Effector memory CD8-positive, alpha-beta T cell (primary cell): ENCODE measurements at regions not wholly inside any gene's neighbourhood (a gene's known extent, or its start where the extent isn't known, plus 50 kb on each side); places are given as distances from the start of the nearest gene placed in this dataset.
"Not testable (repeated sequence)": the region's sequence is repeated elsewhere in the genome, so short reads cannot be mapped to it uniquely, and the experiment has no call there.

ENCODE experiments used
- ATAC-seq: fragments of 150-1000 bp; cut with Tn5 transposase; replicated peaks from 2 replicates; pipeline ENCODE4 v1.10.0; 2021; ENCODE audit warnings: mild to moderate bottlenecking, moderate library complexity
- DNase-seq, 3 experiments: peaks; one replicate each; pipeline ENCODE4 v3.0.0; 2021
- H3K27ac Mint-ChIP-seq, 2 donors: one replicate each; pipeline ENCODE4 v1.8.0; 2022; ENCODE audit warnings: mild to moderate bottlenecking in 2 of 2, mixed read lengths in 2 of 2, moderate library complexity in 2 of 2
- H3K27me3 Mint-ChIP-seq, 2 donors: one replicate each; pipeline ENCODE4 v1.8.0; 2022; ENCODE audit warnings: mixed read lengths in 2 of 2
- H3K36me3 Mint-ChIP-seq: one replicate; pipeline ENCODE4 v1.8.0; 2022; ENCODE audit warnings: mild to moderate bottlenecking, moderate library complexity, mixed read lengths; ENCODE audit not compliant: insufficient read depth
- H3K4me1 Mint-ChIP-seq, 2 donors: one replicate each; pipeline ENCODE4 v1.8.0; 2022; ENCODE audit warnings: low read depth in 2 of 2, mixed read lengths in 2 of 2
- H3K4me3 Mint-ChIP-seq, 2 donors: one replicate each; pipeline ENCODE4 v1.8.0; 2022; ENCODE audit warnings: mild to moderate bottlenecking in 2 of 2, mixed read lengths in 2 of 2, moderate library complexity in 2 of 2
- H3K9me3 Mint-ChIP-seq, 2 donors: one replicate each; pipeline ENCODE4 v1.8.0; 2022; ENCODE audit warnings: mixed read lengths in 2 of 2

GRCh38 chr2:78175645-78176044 lies 653.5 kb upstream of the LRRTM4 start:
- Mint-ChIP-seq H3K36me3 (no peaks in the 10 kb centered on the region), H3K4me1 (no peaks in the 10 kb centered on the region), H3K27me3 (no peaks in the 10 kb centered on the region), H3K27ac (no peak overlapping the region), H3K9me3 (peaks cover 13 to 18% of the 10 kb centered on the region in 2 donors), H3K4me3 (no peak overlapping the region)
- DNase-seq (no peak), ATAC-seq (no peak)

- H3K27me3 Mint-ChIP-seq: no peaks in the 10 kb centered on the region
- H3K27ac Mint-ChIP-seq: no peak overlapping the region
- H3K4me3 Mint-ChIP-seq: no peak overlapping the region
- H3K9me3 Mint-ChIP-seq: peaks cover 9 to 13% of the 10 kb centered on the region in 2 donors
- H3K36me3 Mint-ChIP-seq: no peaks in the 10 kb centered on the region
- ATAC-seq (no peak), DNase-seq (no peak)
- H3K4me1 Mint-ChIP-seq: no peaks in the 10 kb centered on the region
Measured at GRCh38 chr2:78201064-78201575, 678.9 kb upstream of the LRRTM4 start.

- Mint-ChIP-seq H3K4me1 (no peaks in the 10 kb centered on the region), H3K36me3 (no peaks in the 10 kb centered on the region), H3K27me3 (no peaks in the 10 kb centered on the region), H3K9me3 (peaks cover 9 to 13% of the 10 kb centered on the region in 2 donors), H3K4me3 (no peak overlapping the region), H3K27ac (no peak overlapping the region)
- no peak for ATAC-seq
- no peak for DNase-seq
Measured at GRCh38 chr2:78202366-78202765, 680.2 kb upstream of the LRRTM4 start.

GRCh38 chr2:78202986-78203670 lies 681.0 kb upstream of the LRRTM4 start:
- H3K9me3 Mint-ChIP-seq: peaks cover 7 to 9% of the 10 kb centered on the region in 2 donors
- H3K27me3 Mint-ChIP-seq: no peaks in the 10 kb centered on the region
- DNase-seq (no peak), ATAC-seq (no peak)
- no peaks in the 10 kb centered on the region for H3K4me1 Mint-ChIP-seq
- H3K27ac Mint-ChIP-seq: no peak overlapping the region
- H3K36me3 Mint-ChIP-seq: no peaks in the 10 kb centered on the region
- H3K4me3 Mint-ChIP-seq: no peak overlapping the region

- peaks cover 3% of the 10 kb centered on the region for H3K36me3 Mint-ChIP-seq
- no peaks in the 10 kb centered on the region for H3K27me3 Mint-ChIP-seq
- no peak overlapping the region for H3K4me3 Mint-ChIP-seq
- no peaks in the 10 kb centered on the region for H3K4me1 Mint-ChIP-seq
- no peak overlapping the region for H3K27ac Mint-ChIP-seq
- H3K9me3 Mint-ChIP-seq: peaks cover 10 to 25% of the 10 kb centered on the region in 2 donors
- DNase-seq (no peak), ATAC-seq (no peak)
Measured at GRCh38 chr2:78218066-78218465, 695.9 kb upstream of the LRRTM4 start.

- Mint-ChIP-seq H3K27ac (no peak overlapping the region), H3K36me3 (no peaks in the 10 kb centered on the region), H3K9me3 (peaks cover 3 to 15% of the 10 kb centered on the region in 2 donors), H3K27me3 (no peaks in the 10 kb centered on the region), H3K4me3 (no peak overlapping the region), H3K4me1 (no peaks in the 10 kb centered on the region)
- DNase-seq (no peak), ATAC-seq (no peak)
Measured at GRCh38 chr2:78237704-78238103, 715.5 kb upstream of the LRRTM4 start.

GRCh38 chr2:78245394-78246135 lies 723.4 kb upstream of the LRRTM4 start:
- H3K27me3 Mint-ChIP-seq: no peaks in the 10 kb centered on the region
- H3K4me1 Mint-ChIP-seq: no peaks in the 10 kb centered on the region
- no peak overlapping the region for H3K4me3 Mint-ChIP-seq
- H3K27ac Mint-ChIP-seq: no peak overlapping the region
- no peaks in the 10 kb centered on the region for H3K36me3 Mint-ChIP-seq
- peaks cover 0 to 12% of the 10 kb centered on the region in 2 donors for H3K9me3 Mint-ChIP-seq
- DNase-seq: no peak
- no peak for ATAC-seq

GRCh38 chr2:78251708-78252107 lies 729.5 kb upstream of the LRRTM4 start:
- ATAC-seq (no peak), DNase-seq (no peak)
- H3K4me1 Mint-ChIP-seq: no peaks in the 10 kb centered on the region
- H3K36me3 Mint-ChIP-seq: no peaks in the 10 kb centered on the region
- peaks cover 0 to 6% of the 10 kb centered on the region in 2 donors for H3K9me3 Mint-ChIP-seq
- H3K27ac Mint-ChIP-seq: no peak overlapping the region
- H3K4me3 Mint-ChIP-seq: no peak overlapping the region
- H3K27me3 Mint-ChIP-seq: no peaks in the 10 kb centered on the region

- Mint-ChIP-seq H3K27me3 (no peaks in the 10 kb centered on the region), H3K4me1 (no peaks in the 10 kb centered on the region), H3K27ac (no peak overlapping the region), H3K36me3 (no peaks in the 10 kb centered on the region), H3K9me3 (peaks cover 6 to 18% of the 10 kb centered on the region in 2 donors), H3K4me3 (no peak overlapping the region)
- ATAC-seq: no peak
- no peak for DNase-seq
Measured at GRCh38 chr2:78260861-78261260, 738.7 kb upstream of the LRRTM4 start.

GRCh38 chr2:78261454-78261853 lies 739.3 kb upstream of the LRRTM4 start:
- DNase-seq (no peak), ATAC-seq (no peak)
- Mint-ChIP-seq H3K9me3 (peaks cover 6 to 18% of the 10 kb centered on the region in 2 donors), H3K27me3 (no peaks in the 10 kb centered on the region), H3K36me3 (no peaks in the 10 kb centered on the region), H3K27ac (no peak overlapping the region), H3K4me1 (no peaks in the 10 kb centered on the region), H3K4me3 (no peak overlapping the region)

GRCh38 chr2:78262089-78262488 lies 739.9 kb upstream of the LRRTM4 start:
- DNase-seq, H3K27ac Mint-ChIP-seq, H3K4me3 Mint-ChIP-seq, H3K27me3 Mint-ChIP-seq, H3K4me1 Mint-ChIP-seq, ATAC-seq, H3K36me3 Mint-ChIP-seq: not testable (repeated sequence)
- H3K9me3 Mint-ChIP-seq: peaks cover 6 to 18% of the 10 kb centered on the region in 2 donors

- no peak for DNase-seq
- no peak overlapping the region for H3K4me3 Mint-ChIP-seq
- H3K9me3 Mint-ChIP-seq: peaks cover 6 to 18% of the 10 kb centered on the region in 2 donors
- H3K36me3 Mint-ChIP-seq: no peaks in the 10 kb centered on the region
- no peaks in the 10 kb centered on the region for H3K4me1 Mint-ChIP-seq
- no peaks in the 10 kb centered on the region for H3K27me3 Mint-ChIP-seq
- H3K27ac Mint-ChIP-seq: no peak overlapping the region
- no peak for ATAC-seq
Measured at GRCh38 chr2:78262713-78263375, 740.7 kb upstream of the LRRTM4 start.

GRCh38 chr2:78263571-78263970 lies 741.4 kb upstream of the LRRTM4 start:
- no peak overlapping the region for H3K4me3 Mint-ChIP-seq
- no peaks in the 10 kb centered on the region for H3K4me1 Mint-ChIP-seq
- DNase-seq: no peak
- ATAC-seq: no peak
- H3K27me3 Mint-ChIP-seq: no peaks in the 10 kb centered on the region
- peaks cover 6 to 18% of the 10 kb centered on the region in 2 donors for H3K9me3 Mint-ChIP-seq
- H3K27ac Mint-ChIP-seq: no peak overlapping the region
- no peaks in the 10 kb centered on the region for H3K36me3 Mint-ChIP-seq
